Type B pancreatic cell (in vitro differentiated cells): ENCODE measurements at regions not wholly inside any gene's neighbourhood (a gene's known extent, or its start where the extent isn't known, plus 50 kb on each side); places are given as distances from the start of the nearest gene placed in this dataset.

Experiments
- DNase-seq: peaks from one replicate; pipeline ENCODE4 v3.0.0; 2021; ENCODE audit warnings: mixed read lengths; ENCODE audit not compliant: unreplicated experiment; ENCODE audit errors: extremely low spot score
- H3K27ac Mint-ChIP-seq: 2 replicates; pipeline ENCODE4 v1.8.0; 2021; ENCODE audit warnings: mild to moderate bottlenecking, mixed read lengths
- H3K27me3 Mint-ChIP-seq: 2 replicates; pipeline ENCODE4 v1.8.0; 2021; ENCODE audit warnings: mixed read lengths
- H3K36me3 Mint-ChIP-seq: 2 replicates; pipeline ENCODE4 v1.8.0; 2021; ENCODE audit warnings: mixed read lengths
- H3K4me1 Mint-ChIP-seq: one replicate; pipeline ENCODE4 v1.8.0; 2021; ENCODE audit warnings: mixed read lengths; ENCODE audit not compliant: unreplicated experiment
- H3K4me3 Mint-ChIP-seq: 2 replicates; pipeline ENCODE4 v1.8.0; 2021; ENCODE audit warnings: mild to moderate bottlenecking, mixed read lengths
- H3K9me3 Mint-ChIP-seq: 2 replicates; pipeline ENCODE4 v1.8.0; 2021; ENCODE audit warnings: mixed read lengths
- TF ChIP-seq, protein P1 (sequence below): fragments of 200-600 bp; sonication (generic); conservative IDR thresholded peaks from 2 replicates; pipeline ENCODE4 v1.5.0; 2021; ENCODE audit warnings: antibody characterized with exemption, mild to moderate bottlenecking

- H3K4me3 Mint-ChIP-seq = no peak overlapping the region
- no peaks in the 10 kb centered on the region for H3K9me3 Mint-ChIP-seq
- H3K4me1 Mint-ChIP-seq = no peaks in the 10 kb centered on the region
- H3K36me3 Mint-ChIP-seq = no peaks in the 10 kb centered on the region
- H3K27ac Mint-ChIP-seq = no peak overlapping the region
- TF ChIP-seq, protein P1, sequence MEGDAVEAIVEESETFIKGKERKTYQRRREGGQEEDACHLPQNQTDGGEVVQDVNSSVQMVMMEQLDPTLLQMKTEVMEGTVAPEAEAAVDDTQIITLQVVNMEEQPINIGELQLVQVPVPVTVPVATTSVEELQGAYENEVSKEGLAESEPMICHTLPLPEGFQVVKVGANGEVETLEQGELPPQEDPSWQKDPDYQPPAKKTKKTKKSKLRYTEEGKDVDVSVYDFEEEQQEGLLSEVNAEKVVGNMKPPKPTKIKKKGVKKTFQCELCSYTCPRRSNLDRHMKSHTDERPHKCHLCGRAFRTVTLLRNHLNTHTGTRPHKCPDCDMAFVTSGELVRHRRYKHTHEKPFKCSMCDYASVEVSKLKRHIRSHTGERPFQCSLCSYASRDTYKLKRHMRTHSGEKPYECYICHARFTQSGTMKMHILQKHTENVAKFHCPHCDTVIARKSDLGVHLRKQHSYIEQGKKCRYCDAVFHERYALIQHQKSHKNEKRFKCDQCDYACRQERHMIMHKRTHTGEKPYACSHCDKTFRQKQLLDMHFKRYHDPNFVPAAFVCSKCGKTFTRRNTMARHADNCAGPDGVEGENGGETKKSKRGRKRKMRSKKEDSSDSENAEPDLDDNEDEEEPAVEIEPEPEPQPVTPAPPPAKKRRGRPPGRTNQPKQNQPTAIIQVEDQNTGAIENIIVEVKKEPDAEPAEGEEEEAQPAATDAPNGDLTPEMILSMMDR = no peak
- H3K27me3 Mint-ChIP-seq = no peaks in the 10 kb centered on the region
- DNase-seq = no peak
Observed at GRCh38 chr13:85626603-85627002, 172.6 kb downstream of the SLITRK6 start.

- no peak overlapping the region for H3K4me3 Mint-ChIP-seq
Observed at GRCh38 chr13:85619321-85619720, 179.9 kb downstream of the SLITRK6 start.

DNA sequence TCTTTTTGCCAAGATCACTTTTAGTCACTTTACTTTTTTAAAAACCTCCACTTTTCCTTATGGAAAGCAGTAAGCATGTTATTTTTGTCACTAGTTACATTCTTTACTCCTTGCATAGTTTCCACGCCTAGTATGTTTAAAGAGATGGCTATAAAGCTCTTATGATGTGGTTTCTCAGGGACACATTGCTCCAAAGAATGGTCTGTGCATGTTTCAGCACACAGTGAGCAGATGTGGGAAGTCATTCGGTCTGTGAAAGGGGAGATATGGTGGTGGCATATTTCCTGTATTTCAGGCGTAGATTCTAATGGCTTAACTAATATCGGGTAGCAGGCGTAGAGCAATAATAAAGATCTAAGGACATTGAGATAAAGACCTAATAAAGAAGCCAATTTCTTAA is 180.7 kb downstream of the SLITRK6 start:
- no peak for DNase-seq
- Mint-ChIP-seq H3K9me3 (peaks cover 6% of the 10 kb centered on the region), H3K4me3 (no peak overlapping the region), H3K27me3 (no peaks in the 10 kb centered on the region), H3K36me3 (no peaks in the 10 kb centered on the region), H3K27ac (no peak overlapping the region), H3K4me1 (no peaks in the 10 kb centered on the region)
- TF ChIP-seq, protein P1 = no peak

More at GRCh38 chr13:85619321-85619720, 179.9 kb downstream of the SLITRK6 start:
- Mint-ChIP-seq H3K27ac (no peak overlapping the region), H3K36me3 (no peaks in the 10 kb centered on the region), H3K9me3 (peaks cover 6% of the 10 kb centered on the region), H3K27me3 (no peaks in the 10 kb centered on the region), H3K4me1 (no peaks in the 10 kb centered on the region)
- TF ChIP-seq, protein P1 = no peak
- DNase-seq = no peak

DNA sequence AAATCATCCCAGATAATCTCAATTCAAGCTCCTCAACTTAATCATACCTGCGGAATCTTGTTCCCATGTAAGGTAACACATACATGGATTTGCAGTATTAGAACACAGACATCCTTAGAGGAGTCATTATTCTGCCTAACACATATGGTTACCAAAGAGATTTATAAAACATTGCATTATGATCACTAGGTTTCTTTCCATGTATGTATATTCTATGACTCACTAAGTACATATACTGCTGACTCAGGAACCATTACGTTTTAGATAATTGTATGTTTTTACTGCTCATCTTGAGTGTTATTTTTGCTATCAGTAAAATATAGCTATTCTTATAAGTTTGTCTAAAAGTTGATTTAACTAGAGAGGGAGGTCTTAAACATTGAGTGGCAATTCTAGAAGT is 182.9 kb downstream of the SLITRK6 start:
- Mint-ChIP-seq H3K36me3 (no peaks in the 10 kb centered on the region), H3K9me3 (peaks cover 6% of the 10 kb centered on the region), H3K27ac (no peak overlapping the region), H3K27me3 (no peaks in the 10 kb centered on the region), H3K4me3 (no peak overlapping the region), H3K4me1 (no peaks in the 10 kb centered on the region)
- no peak for DNase-seq
- TF ChIP-seq, protein P1 = no peak

DNA sequence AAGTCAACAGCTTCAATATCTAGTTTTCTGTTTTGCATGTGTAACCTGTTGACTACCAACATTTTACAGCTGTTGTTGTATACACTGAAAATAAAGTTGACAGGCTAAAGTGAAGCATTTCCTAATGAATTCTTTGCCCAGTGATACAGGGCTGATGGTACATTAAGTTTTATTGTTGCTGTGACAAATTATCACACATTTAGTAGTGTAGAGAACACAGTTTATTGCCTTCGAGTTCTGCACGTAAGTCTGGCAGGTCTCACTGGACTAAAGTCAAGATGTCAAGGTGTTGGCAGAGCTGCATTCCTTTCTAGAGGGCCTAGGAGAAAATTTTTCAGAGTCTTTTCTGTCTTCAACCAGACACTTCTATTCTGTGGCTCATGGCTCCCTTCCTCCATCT is 184.2 kb downstream of the SLITRK6 start:
- Mint-ChIP-seq H3K4me1 (no peaks in the 10 kb centered on the region), H3K9me3 (peaks cover 6% of the 10 kb centered on the region), H3K27me3 (no peaks in the 10 kb centered on the region), H3K27ac (no peak overlapping the region), H3K4me3 (no peak overlapping the region), H3K36me3 (no peaks in the 10 kb centered on the region)
- no peak for DNase-seq
- TF ChIP-seq, protein P1 = no peak

GRCh38 chr13:85610024-85610423 is 189.2 kb downstream of the SLITRK6 start:
- DNase-seq = no peak
- no peaks in the 10 kb centered on the region for H3K4me1 Mint-ChIP-seq
- H3K4me3 Mint-ChIP-seq = no peak overlapping the region
- H3K27me3 Mint-ChIP-seq = no peaks in the 10 kb centered on the region
- no peaks in the 10 kb centered on the region for H3K9me3 Mint-ChIP-seq
- TF ChIP-seq, protein P1 = no peak
- no peaks in the 10 kb centered on the region for H3K36me3 Mint-ChIP-seq
- H3K27ac Mint-ChIP-seq = no peak overlapping the region
